Effector memory CD8-positive, alpha-beta T cell (primary cell): ENCODE measurements at regions not wholly inside any gene's neighbourhood (a gene's known extent, or its start where the extent isn't known, plus 50 kb on each side); places are given as distances from the start of the nearest gene placed in this dataset.

Source experiments
- ATAC-seq: fragments of 150-1000 bp; cut with Tn5 transposase; replicated peaks from 2 replicates; pipeline ENCODE4 v1.10.0; 2021; ENCODE audit warnings: mild to moderate bottlenecking, moderate library complexity
- DNase-seq, 3 experiments: peaks; one replicate each; pipeline ENCODE4 v3.0.0; 2021
- H3K27ac Mint-ChIP-seq, 2 donors: one replicate each; pipeline ENCODE4 v1.8.0; 2022; ENCODE audit warnings: mild to moderate bottlenecking in 2 of 2, mixed read lengths in 2 of 2, moderate library complexity in 2 of 2
- H3K27me3 Mint-ChIP-seq, 2 donors: one replicate each; pipeline ENCODE4 v1.8.0; 2022; ENCODE audit warnings: mixed read lengths in 2 of 2
- H3K36me3 Mint-ChIP-seq: one replicate; pipeline ENCODE4 v1.8.0; 2022; ENCODE audit warnings: mild to moderate bottlenecking, moderate library complexity, mixed read lengths; ENCODE audit not compliant: insufficient read depth
- H3K4me1 Mint-ChIP-seq, 2 donors: one replicate each; pipeline ENCODE4 v1.8.0; 2022; ENCODE audit warnings: low read depth in 2 of 2, mixed read lengths in 2 of 2
- H3K4me3 Mint-ChIP-seq, 2 donors: one replicate each; pipeline ENCODE4 v1.8.0; 2022; ENCODE audit warnings: mild to moderate bottlenecking in 2 of 2, mixed read lengths in 2 of 2, moderate library complexity in 2 of 2
- H3K9me3 Mint-ChIP-seq, 2 donors: one replicate each; pipeline ENCODE4 v1.8.0; 2022; ENCODE audit warnings: mixed read lengths in 2 of 2

GRCh38 chr9:93900971-93901861, 53.9 kb downstream of the BARX1 start:
- Mint-ChIP-seq H3K4me3 (no peak overlapping the region), H3K4me1 (peaks cover 3 to 4% of the 10 kb centered on the region in 2 donors), H3K36me3 (no peaks in the 10 kb centered on the region), H3K27me3 (peaks cover 15 to 61% of the 10 kb centered on the region in 2 donors), H3K9me3 (no peaks in the 10 kb centered on the region), H3K27ac (no peak overlapping the region)
- DNase-seq: no peak
- no peak for ATAC-seq

- DNase-seq (no peak), ATAC-seq (no peak)
- Mint-ChIP-seq H3K4me3 (no peak overlapping the region), H3K4me1 (peaks cover 3 to 4% of the 10 kb centered on the region in 2 donors), H3K27ac (no peak overlapping the region), H3K9me3 (no peaks in the 10 kb centered on the region), H3K36me3 (no peaks in the 10 kb centered on the region), H3K27me3 (peaks cover 15 to 59% of the 10 kb centered on the region in 2 donors)
These were observed 54.7 kb downstream of the BARX1 start for GRCh38 chr9:93900436-93900819.

GRCh38 chr9:93899609-93900435, 55.3 kb downstream of the BARX1 start:
- no peak overlapping the region for H3K27ac Mint-ChIP-seq
- no peaks in the 10 kb centered on the region for H3K9me3 Mint-ChIP-seq
- peaks cover 15 to 55% of the 10 kb centered on the region in 2 donors for H3K27me3 Mint-ChIP-seq
- DNase-seq: no peak
- no peak overlapping the region for H3K4me3 Mint-ChIP-seq
- ATAC-seq: no peak
- H3K36me3 Mint-ChIP-seq: no peaks in the 10 kb centered on the region
- peaks cover 3 to 4% of the 10 kb centered on the region in 2 donors for H3K4me1 Mint-ChIP-seq

- no peaks in the 10 kb centered on the region for H3K9me3 Mint-ChIP-seq
- no peak overlapping the region for H3K27ac Mint-ChIP-seq
- H3K4me3 Mint-ChIP-seq: no peak overlapping the region
- ATAC-seq: no peak
- H3K36me3 Mint-ChIP-seq: no peaks in the 10 kb centered on the region
- no peak for DNase-seq
- peaks cover 3 to 4% of the 10 kb centered on the region in 2 donors for H3K4me1 Mint-ChIP-seq
- H3K27me3 Mint-ChIP-seq: peaks cover 8 to 45% of the 10 kb centered on the region in 2 donors
These were observed 56.4 kb downstream of the BARX1 start for GRCh38 chr9:93898502-93899426.

- Mint-ChIP-seq H3K27me3 (peaks cover 6 to 37% of the 10 kb centered on the region in 2 donors), H3K4me3 (no peak overlapping the region), H3K36me3 (no peaks in the 10 kb centered on the region), H3K4me1 (peaks cover 3 to 4% of the 10 kb centered on the region in 2 donors), H3K27ac (no peak overlapping the region), H3K9me3 (peaks cover 0 to under 1% of the 10 kb centered on the region in 2 donors)
- no peak for DNase-seq
- no peak for ATAC-seq
These were observed 57.1 kb downstream of the BARX1 start for GRCh38 chr9:93898026-93898425.

- H3K4me3 Mint-ChIP-seq: no peak overlapping the region
- no peaks in the 10 kb centered on the region for H3K36me3 Mint-ChIP-seq
- ATAC-seq: no peak
- no peak for DNase-seq
- H3K9me3 Mint-ChIP-seq: peaks cover 0 to 4% of the 10 kb centered on the region in 2 donors
- H3K27me3 Mint-ChIP-seq: peaks cover 6 to 31% of the 10 kb centered on the region in 2 donors
- no peak overlapping the region for H3K27ac Mint-ChIP-seq
- peaks cover 3 to 4% of the 10 kb centered on the region in 2 donors for H3K4me1 Mint-ChIP-seq
These were observed 57.8 kb downstream of the BARX1 start for GRCh38 chr9:93897075-93897970.

- ATAC-seq (no peak), DNase-seq (no peak)
- no peaks in the 10 kb centered on the region for H3K36me3 Mint-ChIP-seq
- peaks cover 6 to 29% of the 10 kb centered on the region in 2 donors for H3K27me3 Mint-ChIP-seq
- no peak overlapping the region for H3K4me3 Mint-ChIP-seq
- no peak overlapping the region for H3K27ac Mint-ChIP-seq
- peaks cover 3 to 4% of the 10 kb centered on the region in 2 donors for H3K4me1 Mint-ChIP-seq
- H3K9me3 Mint-ChIP-seq: peaks cover 0 to 4% of the 10 kb centered on the region in 2 donors
These were observed 58.6 kb downstream of the BARX1 start for GRCh38 chr9:93896496-93897033.

GRCh38 chr9:93896093-93896492, 59.1 kb downstream of the BARX1 start:
- DNase-seq (no peak), ATAC-seq (no peak)
- peaks cover 3 to 4% of the 10 kb centered on the region in 2 donors for H3K4me1 Mint-ChIP-seq
- H3K27ac Mint-ChIP-seq: no peak overlapping the region
- no peaks in the 10 kb centered on the region for H3K36me3 Mint-ChIP-seq
- H3K27me3 Mint-ChIP-seq: peaks cover 6 to 29% of the 10 kb centered on the region in 2 donors
- peaks cover 0 to 4% of the 10 kb centered on the region in 2 donors for H3K9me3 Mint-ChIP-seq
- H3K4me3 Mint-ChIP-seq: no peak overlapping the region

- peaks cover 0 to 4% of the 10 kb centered on the region in 2 donors for H3K9me3 Mint-ChIP-seq
- H3K27ac Mint-ChIP-seq: no peak overlapping the region
- no peak for DNase-seq
- H3K27me3 Mint-ChIP-seq: peaks cover 6 to 29% of the 10 kb centered on the region in 2 donors
- H3K4me3 Mint-ChIP-seq: no peak overlapping the region
- H3K4me1 Mint-ChIP-seq: peaks cover 3 to 4% of the 10 kb centered on the region in 2 donors
- H3K36me3 Mint-ChIP-seq: no peaks in the 10 kb centered on the region
- no peak for ATAC-seq
These were observed 59.6 kb downstream of the BARX1 start for GRCh38 chr9:93895535-93895934.

GRCh38 chr9:93894691-93895079, 60.5 kb downstream of the BARX1 start:
- Mint-ChIP-seq H3K27ac (no peak overlapping the region), H3K9me3 (peaks cover 0 to 4% of the 10 kb centered on the region in 2 donors), H3K4me3 (no peak overlapping the region), H3K27me3 (peaks cover 0 to 24% of the 10 kb centered on the region in 2 donors), H3K4me1 (peaks cover 3 to 4% of the 10 kb centered on the region in 2 donors), H3K36me3 (no peaks in the 10 kb centered on the region)
- ATAC-seq (no peak), DNase-seq (no peak)

- ATAC-seq (no peak), DNase-seq (no peak)
- Mint-ChIP-seq H3K4me1 (peaks cover 3 to 4% of the 10 kb centered on the region in 2 donors), H3K27me3 (peaks cover 0 to 29% of the 10 kb centered on the region in 2 donors), H3K9me3 (peaks cover 0 to 4% of the 10 kb centered on the region in 2 donors), H3K4me3 (no peak overlapping the region), H3K27ac (no peak overlapping the region), H3K36me3 (no peaks in the 10 kb centered on the region)
These were observed 61.1 kb downstream of the BARX1 start for GRCh38 chr9:93893899-93894690.
